ENCODE measurements at regions not wholly inside any gene's neighbourhood (a gene's known extent, or its start where the extent isn't known, plus 50 kb on each side); places are given as distances from the start of the nearest gene placed in this dataset.
"Not testable (repeated sequence)": the region's sequence is repeated elsewhere in the genome, so short reads cannot be mapped to it uniquely, and the experiment has no call there.

DNA sequence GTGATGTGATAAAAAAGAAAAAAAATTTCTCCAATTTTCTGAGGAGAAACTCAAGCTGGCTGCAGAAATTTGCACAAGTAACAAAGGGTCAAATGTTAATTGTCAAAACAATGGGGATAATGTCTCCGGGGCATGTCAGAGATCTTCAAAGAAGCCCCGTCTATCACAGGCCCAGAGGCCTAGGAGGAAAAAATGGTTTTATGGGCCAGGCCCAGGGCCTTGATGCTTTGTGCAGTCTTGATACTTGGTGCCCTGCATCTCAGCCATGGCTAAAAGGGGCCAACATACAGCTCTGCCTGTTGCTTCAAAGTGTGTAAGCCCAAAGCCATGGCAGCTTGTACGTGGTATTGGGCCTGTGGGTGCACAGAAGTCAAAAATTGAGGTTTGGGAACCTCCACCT, 961.0 kb downstream of the FAM133A start:
- no peak for DNase-seq

DNA sequence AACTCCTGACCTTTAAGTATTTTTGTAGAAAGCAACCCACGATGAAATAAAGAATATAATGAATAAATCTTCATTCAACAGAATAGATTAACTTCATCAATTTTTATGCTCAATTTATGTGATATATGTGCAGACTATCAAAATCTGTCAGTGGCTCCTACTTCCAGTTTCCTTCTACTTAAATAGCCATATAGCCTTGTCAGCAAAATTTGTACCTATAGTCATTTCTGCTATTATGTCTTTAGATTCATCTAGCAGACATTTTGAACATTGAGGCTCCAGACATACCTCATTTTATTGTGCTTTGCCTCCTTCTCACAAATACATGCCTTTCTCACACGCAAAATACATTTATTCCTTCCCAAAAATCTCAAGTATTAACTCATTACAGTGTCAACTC, 971.7 kb downstream of the FAM133A start:
- DNase-seq = no peak

DNA sequence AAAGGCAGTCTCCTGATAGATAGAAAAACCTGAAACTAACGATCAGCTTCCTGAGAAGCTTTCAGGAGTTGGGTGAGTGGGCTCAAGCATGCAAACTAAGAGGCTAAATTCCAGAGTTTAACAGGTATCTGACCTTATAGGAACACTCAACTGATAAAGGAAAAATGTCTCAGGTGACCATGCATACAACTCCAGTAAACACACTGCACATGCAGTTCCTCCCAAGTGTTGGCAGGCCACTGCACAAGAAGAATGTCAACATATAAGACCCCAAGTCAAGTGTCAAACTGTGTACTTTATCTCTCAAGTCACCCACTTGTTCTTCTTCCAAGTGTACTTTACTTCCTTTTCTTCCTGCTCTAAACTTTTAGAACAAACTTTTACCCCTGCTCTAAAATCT, 981.2 kb downstream of the FAM133A start:
- no peak for DNase-seq

DNA sequence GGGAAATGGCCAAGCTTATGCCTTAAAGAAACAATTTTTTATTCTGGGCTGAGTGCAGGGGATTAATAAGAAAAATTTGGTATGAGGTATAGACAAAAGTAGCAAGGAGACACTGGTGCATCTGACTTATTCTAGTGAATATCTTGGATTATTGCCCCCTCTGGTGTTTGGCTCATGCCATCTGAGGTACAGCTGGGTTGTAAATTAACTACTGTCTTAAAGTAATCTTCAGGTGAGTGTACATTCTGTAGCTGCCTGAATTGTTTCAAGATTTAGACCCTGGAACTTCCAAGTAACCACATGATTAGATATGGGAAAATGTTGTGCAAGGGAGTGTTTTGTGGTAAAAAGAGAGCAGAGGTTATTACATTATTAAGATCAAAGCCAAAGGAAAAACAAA, 988.7 kb downstream of the FAM133A start:
- DNase-seq = no peak

DNA sequence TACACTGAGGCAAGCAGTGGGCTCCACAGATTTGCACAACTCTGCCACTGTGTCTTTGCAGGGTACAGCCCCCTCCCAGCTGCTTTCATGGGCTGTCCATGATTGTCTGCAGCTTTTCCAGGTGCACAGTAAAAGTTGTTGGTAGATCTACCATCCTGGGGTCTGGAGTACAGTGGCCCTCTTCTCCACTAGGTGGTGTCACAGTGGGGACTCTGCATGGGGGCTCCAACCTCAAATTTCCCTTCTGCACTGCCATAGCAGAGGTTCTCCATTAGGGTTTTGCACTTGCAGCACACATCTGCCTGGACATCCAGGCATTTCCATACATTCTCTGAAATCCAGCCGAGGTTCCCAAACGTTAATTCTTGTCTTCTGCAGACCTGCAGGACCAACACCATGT, 1002.3 kb downstream of the FAM133A start:
- DNase-seq = no peak

DNA sequence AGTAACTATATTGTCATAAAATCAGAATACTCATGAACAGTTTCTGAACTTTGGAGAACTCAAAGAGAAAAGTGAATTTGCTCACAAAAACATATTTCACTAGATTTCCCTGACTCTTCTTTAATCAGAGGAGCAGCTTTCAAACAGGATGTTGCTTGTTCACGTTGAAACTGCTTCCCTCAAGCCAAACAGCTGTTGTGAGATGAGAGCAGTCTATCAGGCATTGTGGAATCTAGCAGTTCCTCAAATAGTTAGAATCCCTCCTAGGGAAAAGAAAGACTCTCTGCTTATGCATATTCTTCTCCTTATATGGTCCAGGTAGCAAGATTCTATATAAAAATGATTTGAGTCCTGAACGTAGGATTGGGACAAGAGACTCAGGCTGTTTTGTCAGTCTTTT, 1012.1 kb downstream of the FAM133A start:
- no peak for DNase-seq

DNA sequence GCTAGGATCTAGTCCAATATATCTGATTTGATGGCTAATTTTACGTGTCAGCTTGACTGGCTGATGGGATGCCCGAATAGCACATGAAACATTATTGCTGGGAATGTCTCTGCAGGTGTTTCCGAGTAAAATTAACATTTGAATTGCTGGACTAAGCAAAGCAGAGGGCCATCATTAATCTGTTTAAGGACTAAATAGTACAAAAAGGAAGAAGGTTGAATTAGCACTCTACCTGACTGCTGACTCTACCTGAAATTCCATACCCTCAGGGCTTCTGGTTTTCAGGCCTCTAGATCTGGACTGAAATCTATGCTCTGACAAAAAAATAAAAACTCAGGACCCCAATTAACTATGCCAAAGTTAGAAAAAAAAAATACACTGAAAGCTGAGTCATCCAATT, 1021.9 kb downstream of the FAM133A start:
- no peak for DNase-seq

DNA sequence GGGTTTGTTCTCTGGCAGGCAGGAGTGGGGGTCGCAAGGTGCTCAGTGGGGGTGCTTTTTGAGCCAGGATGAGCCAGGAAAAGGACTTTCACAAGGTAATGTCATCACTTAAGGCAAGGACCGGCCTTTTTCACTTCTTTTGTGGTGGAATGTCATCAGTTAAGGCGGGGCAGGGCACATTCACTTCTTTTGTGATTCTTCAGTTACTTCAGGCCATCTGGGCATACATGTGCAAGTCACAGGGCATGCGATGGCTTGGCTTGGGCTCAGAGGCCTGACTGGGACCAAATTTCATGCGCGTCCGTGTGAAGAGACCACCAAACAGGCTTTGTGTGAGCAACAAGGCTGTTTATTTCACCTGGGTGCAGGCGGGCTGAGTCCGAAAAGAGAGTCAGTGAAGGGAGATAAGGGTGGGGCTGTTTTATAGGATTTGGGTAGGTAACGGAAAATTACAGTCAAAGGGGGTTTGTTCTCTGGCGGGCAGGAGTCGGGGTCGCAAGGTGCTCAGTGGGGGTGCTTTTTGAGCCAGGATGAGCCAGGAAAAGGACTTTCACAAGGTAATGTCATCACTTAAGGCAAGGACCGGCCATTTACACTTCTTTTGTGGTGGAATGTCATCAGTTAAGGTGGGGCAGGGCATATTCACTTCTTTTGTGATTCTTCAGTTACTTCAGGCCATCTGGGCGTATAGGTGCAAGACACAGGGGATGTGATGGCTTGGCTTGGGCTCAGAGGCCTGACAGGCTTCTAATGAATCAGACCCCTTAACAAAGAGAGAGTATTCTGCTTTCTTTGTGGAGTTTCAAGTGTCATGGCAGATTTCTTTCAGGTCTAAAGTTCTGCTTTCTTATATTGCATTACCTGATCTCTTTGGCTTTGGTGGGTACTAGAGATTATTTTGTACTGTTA, 1030.6 kb downstream of the FAM133A start:
- DNase-seq = not testable (repeated sequence)

DNA sequence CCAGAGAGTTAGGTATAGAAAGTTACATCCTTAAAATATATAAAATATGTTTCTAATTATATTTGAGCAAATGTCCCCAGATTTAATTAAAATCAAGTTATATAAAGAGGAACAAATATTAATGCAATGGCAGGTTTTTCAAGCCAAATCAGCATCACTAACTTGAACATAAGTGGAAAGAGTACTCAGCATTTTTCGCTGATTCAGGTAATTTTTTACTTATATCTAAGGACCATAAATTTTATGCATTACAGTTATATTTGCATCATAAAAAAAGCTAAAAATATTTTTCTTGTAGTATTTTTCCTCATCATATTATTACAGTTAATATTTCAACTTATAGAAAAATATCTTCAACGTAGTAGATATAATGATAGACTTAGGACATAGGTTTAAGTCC, 1047.4 kb downstream of the FAM133A start:
- no peak for DNase-seq

DNA sequence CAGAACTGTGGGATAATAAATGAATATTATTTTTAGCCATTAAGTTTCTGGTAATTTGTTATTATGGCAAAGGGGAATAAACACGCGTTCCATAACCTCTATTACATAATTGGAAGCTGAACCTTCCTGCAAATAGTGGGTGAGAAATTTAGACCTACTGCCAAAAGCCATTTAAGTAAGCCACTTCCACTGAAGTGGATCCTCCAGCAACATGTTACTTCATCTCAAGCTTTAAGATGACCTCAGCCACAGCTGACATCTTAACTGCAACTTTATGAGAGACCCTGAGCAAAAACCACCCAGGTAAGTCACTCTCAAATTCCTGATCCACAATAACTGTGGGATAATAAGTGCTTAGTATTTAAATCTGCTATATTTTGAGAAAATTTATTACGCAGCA, 1048.6 kb downstream of the FAM133A start:
- DNase-seq = no peak

DNA sequence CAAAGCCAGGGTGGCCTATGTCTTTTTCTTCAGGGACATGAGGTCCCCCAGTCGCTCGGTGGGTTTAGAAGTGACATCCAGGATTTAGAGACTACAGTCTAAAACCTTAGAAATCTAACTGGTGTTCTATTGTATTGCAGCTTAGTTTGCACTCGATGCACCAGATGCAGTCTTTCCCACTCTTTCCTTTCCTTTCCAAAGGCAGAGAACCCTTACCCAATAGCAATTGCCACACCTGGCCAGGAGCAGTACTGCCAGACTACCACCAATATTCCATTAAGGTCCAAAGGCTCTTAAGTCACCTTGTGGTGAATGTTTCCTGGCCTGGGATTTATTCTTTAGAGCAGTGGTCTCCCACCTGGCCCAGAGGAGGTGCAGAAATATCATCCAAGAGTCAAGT, 1068.8 kb downstream of the FAM133A start:
- no peak for DNase-seq

DNA sequence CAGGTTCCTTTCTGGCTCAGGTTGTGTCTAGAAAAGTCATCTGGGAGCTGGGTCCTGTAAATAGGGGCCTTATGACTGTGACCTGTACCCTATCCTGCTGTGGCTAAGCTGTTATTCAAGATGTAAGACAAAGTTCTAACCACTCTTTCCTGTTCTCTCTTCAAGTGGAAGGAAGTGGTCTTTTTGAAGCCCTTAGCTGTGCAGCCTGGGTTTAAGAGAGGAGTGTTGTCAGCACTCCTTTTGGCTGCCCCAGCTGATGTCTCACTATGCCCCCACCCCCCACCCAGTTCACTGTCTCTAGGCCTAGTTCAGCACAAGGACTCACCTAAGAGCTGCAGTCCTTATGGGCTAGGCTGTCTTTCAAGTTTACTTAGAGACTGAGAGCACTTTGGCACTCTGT, 1069.5 kb downstream of the FAM133A start:
- DNase-seq = peak in 2 of 6 experiments; percentile 17 to 40

DNA sequence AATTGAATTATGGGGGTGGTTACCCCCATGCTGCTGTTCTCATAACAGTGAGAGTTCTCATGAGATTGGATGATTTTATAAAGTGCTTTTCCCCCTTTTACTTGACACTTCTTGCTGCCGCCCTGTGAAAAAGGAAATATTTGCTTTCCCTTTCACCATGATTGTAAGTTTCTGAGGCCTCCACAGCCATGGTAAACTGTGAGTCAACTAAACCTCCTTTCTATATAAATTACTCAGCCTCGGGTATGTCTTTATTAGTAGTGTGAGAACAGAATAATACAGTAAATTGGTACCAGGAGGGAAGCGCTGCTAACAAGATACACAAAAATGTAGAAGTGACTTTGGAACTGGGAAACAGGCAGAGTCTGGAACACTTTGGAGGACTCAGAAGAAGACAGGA, 1070.8 kb downstream of the FAM133A start:
- no peak for DNase-seq

DNA sequence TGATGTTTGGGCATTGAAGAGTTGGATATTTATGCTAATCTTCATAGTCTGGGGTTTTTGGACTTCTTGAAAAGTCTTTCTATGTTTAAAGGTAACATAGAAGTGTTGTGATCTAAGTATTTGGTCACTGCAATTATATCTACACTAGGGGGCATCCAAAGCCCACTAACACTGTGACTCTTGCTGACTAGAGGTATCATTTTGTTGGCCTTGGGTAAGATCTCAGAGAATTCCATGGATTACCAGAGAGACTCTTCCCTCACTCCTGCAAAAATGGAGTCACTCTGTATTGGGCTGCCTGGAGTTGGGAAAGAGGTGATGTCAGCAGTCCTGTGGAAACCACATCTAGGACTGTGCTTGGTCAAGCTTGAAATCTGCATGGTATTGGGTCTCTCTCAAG, 1077.6 kb downstream of the FAM133A start:
- no peak for DNase-seq

DNA sequence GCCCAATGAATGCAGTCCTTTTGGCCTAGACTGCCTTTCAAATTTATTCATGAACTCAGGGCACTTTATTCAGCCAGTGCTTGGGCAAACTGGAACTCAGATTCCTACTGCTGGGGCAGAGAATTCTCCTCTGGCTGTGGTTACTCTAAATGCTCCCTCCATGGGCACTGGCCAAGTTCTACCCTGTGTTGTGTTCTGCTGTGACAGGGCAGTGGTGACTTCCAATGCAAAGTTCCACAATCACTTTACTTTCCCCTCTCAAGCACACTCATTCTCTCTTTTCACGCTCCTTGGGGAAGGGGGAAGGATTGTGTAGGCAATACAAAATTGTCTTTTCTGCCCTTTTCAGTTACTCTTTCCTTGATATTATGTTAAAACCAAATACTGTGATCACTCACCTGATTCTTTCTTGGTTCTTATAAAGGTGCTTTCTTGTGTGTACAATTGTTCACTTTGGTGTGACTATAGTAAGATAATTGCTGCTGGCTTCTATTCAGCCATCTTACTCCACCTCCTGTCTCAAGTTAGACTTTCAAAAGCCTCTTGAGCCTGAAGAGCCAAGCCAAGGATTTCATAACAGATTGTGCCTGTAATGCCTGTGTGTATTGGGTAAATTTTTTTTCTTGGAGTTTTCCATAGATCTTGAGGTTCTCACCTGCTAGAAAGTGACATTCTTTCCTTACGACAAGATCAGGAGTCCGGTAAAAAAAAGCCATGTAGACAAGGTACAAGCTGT, 1078.6 kb downstream of the FAM133A start:
- no peak for DNase-seq

DNA sequence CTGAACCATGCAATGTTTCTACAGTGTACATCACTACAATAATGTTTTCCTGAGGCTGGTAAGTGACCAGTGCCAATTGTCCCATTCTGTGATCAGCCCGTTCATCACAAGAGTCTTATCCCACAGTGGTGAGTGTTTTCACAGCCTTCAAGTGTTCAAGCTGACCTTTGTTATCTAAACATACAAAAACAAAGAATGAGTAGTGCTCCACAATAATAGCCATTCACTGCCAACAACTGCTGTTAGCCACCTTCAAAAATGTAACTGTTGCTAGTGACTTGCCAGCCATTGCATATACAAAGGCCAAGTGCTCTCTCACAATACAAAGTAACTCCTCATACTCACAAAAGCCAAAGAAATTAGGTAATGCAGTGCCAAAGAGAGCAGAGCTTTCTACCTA, 1084.1 kb downstream of the FAM133A start:
- no peak for DNase-seq

DNA sequence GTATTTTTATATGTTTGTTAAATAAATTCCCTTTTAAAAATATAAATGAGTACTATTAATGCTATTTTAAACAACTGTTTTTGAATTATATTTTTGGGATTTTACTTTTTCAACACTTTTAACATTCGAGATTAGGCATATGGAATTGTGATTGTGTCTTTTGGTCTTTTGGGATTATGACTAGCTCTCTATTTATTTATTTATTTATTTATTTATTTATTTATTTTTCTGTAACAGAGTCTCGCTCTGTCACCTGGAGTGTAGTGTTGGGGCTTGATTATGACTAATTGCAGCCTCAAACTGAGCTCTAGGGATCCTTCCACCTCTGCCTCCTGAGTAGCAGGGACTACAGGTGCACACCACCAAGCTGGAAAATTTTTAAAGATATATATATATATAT, 1101.6 kb downstream of the FAM133A start:
- DNase-seq = no peak

DNA sequence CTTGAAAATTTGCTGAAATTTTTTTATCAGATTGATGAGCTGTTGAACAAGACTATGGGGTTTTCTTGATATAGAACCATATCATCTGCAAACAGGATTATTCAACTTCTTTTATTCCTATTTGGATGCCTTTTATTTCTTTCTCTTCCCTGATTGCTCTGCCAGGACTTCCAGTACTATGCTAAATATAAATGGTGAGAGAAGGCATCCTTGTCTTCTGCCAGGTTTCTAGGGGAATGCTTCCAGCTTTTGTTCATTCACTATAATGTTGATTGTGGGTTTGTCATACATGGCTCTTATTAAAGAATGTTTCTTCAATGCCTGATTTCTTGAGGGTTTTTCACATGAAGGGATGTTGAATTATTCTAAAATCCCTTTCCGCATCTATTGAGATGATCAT, 1139.5 kb downstream of the FAM133A start:
- DNase-seq = no peak

DNA sequence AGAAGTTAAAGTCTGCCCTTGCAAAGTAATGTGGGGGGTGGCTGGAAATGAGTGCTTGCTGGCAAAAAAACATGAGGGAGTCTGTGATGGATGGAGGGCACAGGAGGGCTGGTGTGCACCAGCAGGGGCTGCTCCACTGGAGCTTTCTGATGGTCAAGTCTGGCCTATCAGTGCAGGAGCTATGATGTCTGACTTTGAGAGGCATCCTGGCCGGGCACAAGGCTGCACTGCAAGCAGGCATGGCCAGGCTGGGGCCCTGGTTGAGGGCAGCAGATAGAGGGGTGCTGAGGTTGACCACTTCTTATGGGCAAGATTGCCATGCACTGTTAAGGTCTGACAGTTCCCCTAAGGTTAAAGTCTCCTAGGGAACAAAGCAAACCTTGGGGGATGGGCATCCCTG, 1140.2 kb downstream of the FAM133A start:
- DNase-seq = no peak

DNA sequence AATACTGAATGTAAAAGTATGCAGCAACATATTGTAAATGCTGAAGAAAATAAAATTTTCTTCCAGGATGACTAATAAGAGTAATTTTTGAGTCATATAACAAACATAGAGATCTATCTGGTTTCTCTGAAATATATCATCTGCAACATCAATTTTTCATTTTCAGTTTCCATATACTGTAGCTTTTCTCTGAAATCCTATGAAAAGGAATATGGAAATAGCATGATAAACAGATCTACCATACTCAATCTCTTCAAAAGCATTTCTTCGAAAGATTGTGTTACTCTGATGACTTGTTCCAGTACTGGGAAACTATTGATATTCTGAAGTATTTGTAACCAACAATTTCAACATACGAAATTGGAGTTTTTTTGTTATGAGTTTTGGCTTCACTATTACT, 1156.7 kb downstream of the FAM133A start:
- no peak for DNase-seq

DNA sequence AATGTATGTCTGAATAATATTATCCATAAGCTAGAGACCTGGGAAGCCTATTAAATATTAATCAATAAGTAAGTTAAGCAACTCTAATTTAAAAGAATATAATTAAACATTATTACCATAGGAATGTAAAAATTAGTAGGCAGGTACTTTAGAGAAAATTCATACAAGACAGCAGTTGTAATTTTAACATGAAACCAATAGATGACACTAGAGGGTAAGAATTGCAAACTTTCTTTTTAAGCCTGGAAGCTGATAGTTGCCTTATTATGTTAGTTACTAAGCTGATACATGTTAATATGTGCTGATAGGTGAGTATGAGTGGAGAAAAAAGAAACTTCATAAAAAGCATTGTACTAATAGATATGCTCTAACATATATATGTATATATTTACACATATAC, 1157.4 kb downstream of the FAM133A start:
- DNase-seq = no peak

DNA sequence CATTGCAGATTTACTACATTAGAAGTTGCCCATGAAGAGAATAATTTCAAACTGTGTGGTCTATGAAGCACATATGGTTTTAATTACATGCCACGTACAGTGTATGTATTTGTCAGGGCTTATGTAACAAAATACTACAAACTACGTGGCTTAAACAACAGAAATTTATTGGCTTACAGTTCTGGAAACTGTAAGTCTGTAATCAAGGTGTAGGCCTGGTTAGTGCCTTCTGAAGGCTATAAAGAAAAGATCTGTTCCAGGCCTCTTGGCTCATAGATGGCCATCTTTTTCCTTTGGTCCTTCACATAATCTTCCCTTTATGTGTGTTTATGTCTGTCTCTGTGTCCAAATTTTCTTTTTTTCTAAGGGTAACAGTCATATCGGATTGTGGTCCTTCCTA, 1160.2 kb downstream of the FAM133A start:
- DNase-seq = no peak

DNA sequence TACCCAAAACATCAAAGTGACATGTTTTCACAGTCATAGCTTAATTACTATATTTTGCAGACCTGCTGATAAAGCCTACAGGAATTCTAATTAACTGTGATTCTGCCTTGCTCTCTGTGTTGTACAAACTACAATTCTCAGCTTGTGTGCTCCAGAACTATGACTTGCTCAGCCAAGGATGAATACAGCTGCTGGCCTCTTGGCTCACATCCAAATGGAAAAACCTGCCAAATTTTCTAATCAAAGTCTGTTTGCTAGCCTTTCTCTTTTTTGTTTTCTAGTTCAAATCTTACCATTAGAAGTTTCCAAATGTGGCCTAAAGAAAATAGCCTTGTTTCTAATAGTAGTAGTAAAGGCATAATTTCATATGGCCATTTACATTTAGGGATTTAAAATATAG, 1176.8 kb downstream of the FAM133A start:
- DNase-seq = no peak

DNA sequence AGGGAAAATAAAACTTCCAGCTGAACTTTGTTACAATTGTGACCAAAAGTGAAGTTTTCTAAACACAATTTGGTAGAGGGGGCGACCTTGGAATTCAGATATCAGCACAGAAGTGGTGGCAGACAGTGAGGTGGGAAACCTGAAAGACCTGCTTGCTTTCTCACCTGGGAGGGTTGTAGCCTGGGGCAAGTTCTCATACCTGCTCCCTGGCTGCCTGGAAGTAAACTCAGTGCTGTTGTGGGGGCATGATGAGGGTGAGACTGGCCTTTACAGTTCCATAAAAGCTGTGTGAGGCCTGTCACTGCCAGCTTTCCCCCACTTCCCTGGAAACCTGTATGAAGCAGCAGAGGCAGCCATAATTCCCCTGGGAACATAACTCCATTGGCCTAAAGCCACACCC, 1180.2 kb downstream of the FAM133A start:
- no peak for DNase-seq
